H1 (cell line): ENCODE measurements at regions not wholly inside any gene's neighbourhood (a gene's known extent, or its start where the extent isn't known, plus 50 kb on each side); places are given as distances from the start of the nearest gene placed in this dataset.

Source experiments
- CTCF ChIA-PET: fragments of 300-600 bp; sonication (Branson Sonifier 250); formaldehyde crosslinking; loops from one replicate; lab custom pipeline; 2021; ENCODE audit not compliant: partially characterized antibody; lab: Charles Lee
- POLR2A ChIA-PET: fragments of 300-600 bp; sonication (Branson Sonifier 250); formaldehyde crosslinking; loops from one replicate; lab custom pipeline; 2021; ENCODE audit warnings: inconsistent platforms; ENCODE audit not compliant: partially characterized antibody; lab: Charles Lee
- DNase-seq, 2 experiments: peaks; one replicate each; pipeline versions ENCODE4 v3.0.0 to v3.0.0-alpha.2; 2010 to 2022; ENCODE audit warnings: low spot score in 2 of 2, low read depth in 1 of 2, mixed read lengths in 1 of 2
- FAIRE-seq: peaks from 2 replicates; lab custom pipeline; 2011; peaks lifted over from hg19 to GRCh38; lab: Jason Lieb, UNC
- H2AFZ ChIP-seq: 2 replicates; pipeline ENCODE4 v1.8.1; 2012; ENCODE audit warnings: low read length, inconsistent platforms
- H2AK5ac ChIP-seq: 2 replicates; pipeline ENCODE4 v1.6.1; 2013; ENCODE audit warnings: low read depth, low read length
- H2BK120ac ChIP-seq: replicated peaks from 2 replicates; pipeline ENCODE3; 2013; ENCODE audit warnings: low read depth, low read length, inconsistent platforms
- H2BK12ac ChIP-seq: 2 replicates; pipeline ENCODE4 v1.6.1; 2013; ENCODE audit warnings: low read depth, low read length
- H2BK15ac ChIP-seq: 2 replicates; pipeline ENCODE4 v1.6.1; 2013; ENCODE audit warnings: low read length
- H2BK20ac ChIP-seq: 2 replicates; pipeline ENCODE4 v1.6.1; 2013; ENCODE audit warnings: low read length
- H2BK5ac ChIP-seq: 2 replicates; pipeline ENCODE4 v1.6.1; 2013; ENCODE audit warnings: low read depth, low read length
- H3K14ac ChIP-seq: 2 replicates; pipeline ENCODE4 v1.6.1; 2013; ENCODE audit warnings: inconsistent platforms; ENCODE audit not compliant: insufficient read length
- H3K18ac ChIP-seq: 2 replicates; pipeline ENCODE4 v1.6.1; 2013; ENCODE audit warnings: low read length; ENCODE audit errors: extremely low read depth
- H3K23ac ChIP-seq: 2 replicates; pipeline ENCODE4 v1.6.1; 2013; ENCODE audit warnings: inconsistent platforms; ENCODE audit not compliant: insufficient read length
- H3K23me2 ChIP-seq: 2 replicates; pipeline ENCODE4 v1.6.1; 2013; ENCODE audit warnings: low read depth, low read length
- H3K27ac ChIP-seq: 2 replicates; pipeline ENCODE4 v1.6.1; 2011; ENCODE audit warnings: low read depth, low read length, inconsistent platforms
- H3K27me3 ChIP-seq, 4 experiments: replicated peaks in 1 of 4; 1 replicate in 1 of 4; 2 replicates in 3 of 4; pipeline versions ENCODE4 v1.6.1 to v1.8.1; 2011 to 2013; ENCODE audit warnings: low read length in 3 of 4, mild to moderate bottlenecking in 3 of 4, inconsistent platforms in 2 of 4, mixed read lengths in 2 of 4, moderate library complexity in 1 of 4; ENCODE audit not compliant: control insufficient read depth in 3 of 4, insufficient read depth in 3 of 4; ENCODE audit errors: extremely low read depth in 1 of 4
- H3K36me3 ChIP-seq, 4 experiments: 2 replicates each; pipeline versions ENCODE4 v1.6.1 to v1.8.1; 2011 to 2013; ENCODE audit warnings: mild to moderate bottlenecking in 4 of 4, low read length in 3 of 4, moderate library complexity in 2 of 4, control low read depth in 1 of 4, inconsistent platforms in 1 of 4; ENCODE audit not compliant: insufficient read depth in 4 of 4, control insufficient read depth in 2 of 4
- H3K4ac ChIP-seq: replicated peaks from 2 replicates; pipeline ENCODE3; 2013; ENCODE audit warnings: low read length, low read depth, mixed read lengths, inconsistent platforms; ENCODE audit not compliant: insufficient read length
- H3K4me1 ChIP-seq, 4 experiments: replicated peaks in 1 of 4; 1 replicate in 1 of 4; 2 replicates in 3 of 4; pipeline versions ENCODE4 v1.6.1 to v1.8.1; 2011 to 2013; ENCODE audit warnings: low read length in 3 of 4, inconsistent platforms in 2 of 4, mixed read lengths in 1 of 4; ENCODE audit not compliant: insufficient read depth in 4 of 4, control insufficient read depth in 3 of 4
- H3K4me2 ChIP-seq, 2 experiments: 2 replicates each; pipeline versions ENCODE4 v1.6.1 to v1.8.1; 2011 to 2013; ENCODE audit warnings: low read depth in 2 of 2, low read length in 2 of 2, control low read depth in 1 of 2, inconsistent platforms in 1 of 2, mild to moderate bottlenecking in 1 of 2; ENCODE audit not compliant: insufficient read depth in 1 of 2
- H3K4me3 ChIP-seq, 4 experiments: fragments of 200-600, 300-600 bp in 1 of 4; sonication (generic), shearing (Covaris generic), sonication (Bioruptor Twin) in 1 of 4; 2 replicates each; pipeline versions ENCODE4 v1.5.1 to v1.8.1; 2011 to 2016; ENCODE audit warnings: low read length in 4 of 4, low read depth in 3 of 4, control low read depth in 2 of 4, inconsistent platforms in 2 of 4, mild to moderate bottlenecking in 2 of 4, mixed read lengths in 1 of 4, moderate library complexity in 1 of 4; ENCODE audit not compliant: insufficient read depth in 2 of 4; ENCODE audit errors: extremely low read depth in 1 of 4
- H3K56ac ChIP-seq: replicated peaks from 2 replicates; pipeline ENCODE3; 2013; ENCODE audit warnings: low read depth, mild to moderate bottlenecking, mixed read lengths, low read length, inconsistent platforms; ENCODE audit not compliant: insufficient read length
- H3K79me1 ChIP-seq: 2 replicates; pipeline ENCODE4 v1.6.1; 2013; ENCODE audit warnings: low read depth, low read length, control low read depth
- H3K79me2 ChIP-seq, 2 experiments: 2 replicates each; pipeline versions ENCODE4 v1.6.1 to v1.8.1; 2012 to 2013; ENCODE audit warnings: low read length in 2 of 2, mild to moderate bottlenecking in 2 of 2, inconsistent platforms in 1 of 2; ENCODE audit not compliant: insufficient read depth in 2 of 2, control insufficient read depth in 1 of 2
- H3K9ac ChIP-seq, 4 experiments: replicated peaks in 1 of 4; 1 replicate in 1 of 4; 2 replicates in 3 of 4; pipeline versions ENCODE4 v1.6.1 to v1.8.1; 2011 to 2013; ENCODE audit warnings: low read depth in 3 of 4, low read length in 3 of 4, control low read depth in 2 of 4, mild to moderate bottlenecking in 2 of 4, moderate library complexity in 2 of 4, inconsistent platforms in 1 of 4; ENCODE audit errors: extremely low read depth in 1 of 4
- H3K9me3 ChIP-seq, 2 experiments: 2 replicates each; pipeline versions ENCODE4 v1.6.1 to v1.8.1; 2012 to 2013; ENCODE audit warnings: mild to moderate bottlenecking in 2 of 2, moderate library complexity in 2 of 2, control low read depth in 1 of 2, inconsistent platforms in 1 of 2, low read depth in 1 of 2, low read length in 1 of 2, mixed read lengths in 1 of 2; ENCODE audit not compliant: insufficient read depth in 2 of 2
- H4K20me1 ChIP-seq, 2 experiments: replicated peaks in 1 of 2; 2 replicates each; pipeline versions ENCODE3 to v1.8.1; 2011 to 2013; ENCODE audit warnings: inconsistent platforms in 2 of 2, low read length in 2 of 2, mild to moderate bottlenecking in 1 of 2; ENCODE audit not compliant: insufficient read depth in 2 of 2, control insufficient read depth in 1 of 2
- H4K5ac ChIP-seq: 2 replicates; pipeline ENCODE4 v1.6.1; 2013; ENCODE audit warnings: low read length, low read depth, mixed read lengths, inconsistent platforms; ENCODE audit not compliant: insufficient read length
- H4K8ac ChIP-seq: 2 replicates; pipeline ENCODE4 v1.8.0; 2013; ENCODE audit warnings: mild to moderate bottlenecking, moderate library complexity, low read length, inconsistent platforms; ENCODE audit not compliant: insufficient read depth; ENCODE audit errors: extremely low read depth
- H4K91ac ChIP-seq: replicated peaks from 2 replicates; pipeline ENCODE3; 2013; ENCODE audit warnings: low read length, mixed read lengths, inconsistent platforms; ENCODE audit not compliant: insufficient read length
- CBX8 ChIP-seq: fragments of 300-800, 300-1000 bp; sonication (generic); IDR thresholded peaks from 2 replicates; pipeline ENCODE4 v1.7.1; 2016; ENCODE audit warnings: low read depth, low read length, borderline replicate concordance
- KDM1A ChIP-seq: fragments of 200-600, 300-600 bp; sonication (generic); IDR thresholded peaks from 2 replicates; pipeline ENCODE4 v1.7.1; 2016; ENCODE audit warnings: mild to moderate bottlenecking, low read length, borderline replicate concordance
- WGBS, 2 experiments: shearing (Covaris generic) in 1 of 2; methylation state at CpG; one replicate each; pipeline versions ENCODE4 v1.1.6 to v1.1.7; 2013 to 2015; ENCODE audit warnings: low lambda C conversion rate in 2 of 2, mixed read lengths in 2 of 2, inconsistent platforms in 1 of 2, low coverage in 1 of 2, missing lambda C conversion rate in 1 of 2; ENCODE audit not compliant: insufficient replicate concordance in 2 of 2, insufficient coverage in 1 of 2, insufficient read length in 1 of 2; ENCODE audit errors: extremely low coverage in 1 of 2, missing lambda C conversion rate in 1 of 2; 5-methylcytosine and 5-hydroxymethylcytosine counted together

GRCh38 chr3:106809623-106810299, 567.5 kb upstream of the CCDC54 start:
- ChIA-PET CTCF (no interaction called here), POLR2A (no interaction called here)
- TF ChIP-seq CBX8 (no peak), KDM1A (no peak)

More at GRCh38 chr3:106809623-106810299, 567.5 kb upstream of the CCDC54 start:
- no peaks in the 10 kb centered on the region for H3K27me3 ChIP-seq
- H4K20me1 ChIP-seq = no peaks in the 10 kb centered on the region
- H3K36me3 ChIP-seq = no peaks in the 10 kb centered on the region; a peak in 2 of 8 replicates
- no peak overlapping the region for H3K23ac ChIP-seq
- no peak overlapping the region for H3K27ac ChIP-seq
- H2BK5ac ChIP-seq = no peak overlapping the region
- no peaks in the 10 kb centered on the region for H3K79me1 ChIP-seq
- H3K4me2 ChIP-seq = no peak overlapping the region
- no peak overlapping the region for H3K56ac ChIP-seq
- no peak overlapping the region for H3K4ac ChIP-seq
- no peak overlapping the region for H4K8ac ChIP-seq
- no peaks in the 10 kb centered on the region for H3K23me2 ChIP-seq
- no peaks in the 10 kb centered on the region for H3K79me2 ChIP-seq
- H2BK12ac ChIP-seq = no peak overlapping the region
- no peak overlapping the region for H3K9ac ChIP-seq
- WGBS, 2 experiments = 92% methylated on average over 2 of the region's 2 CpGs; no CpG with 5 or more reads in 1 of the 2 experiments
- no peak overlapping the region for H2BK120ac ChIP-seq
- no peak overlapping the region for H2BK20ac ChIP-seq
- H4K91ac ChIP-seq = no peak overlapping the region
- no peak overlapping the region for H3K14ac ChIP-seq
- no peak for DNase-seq
- H3K18ac ChIP-seq = no peak overlapping the region
- no peak overlapping the region for H4K5ac ChIP-seq
- no peak overlapping the region for H2AFZ ChIP-seq
- H3K4me1 ChIP-seq = no peaks in the 10 kb centered on the region
- no peak overlapping the region for H2BK15ac ChIP-seq
- no peak overlapping the region for H3K4me3 ChIP-seq
- no peak overlapping the region for H2AK5ac ChIP-seq
- FAIRE-seq = no peak
- no peaks in the 10 kb centered on the region for H3K9me3 ChIP-seq
